ENCODE measurements at regions not wholly inside any gene's neighbourhood (a gene's known extent, or its start where the extent isn't known, plus 50 kb on each side); places are given as distances from the start of the nearest gene placed in this dataset.
A peak's percentile ranks its signal among the peaks of the same experiment; 100 is the strongest.

DNA sequence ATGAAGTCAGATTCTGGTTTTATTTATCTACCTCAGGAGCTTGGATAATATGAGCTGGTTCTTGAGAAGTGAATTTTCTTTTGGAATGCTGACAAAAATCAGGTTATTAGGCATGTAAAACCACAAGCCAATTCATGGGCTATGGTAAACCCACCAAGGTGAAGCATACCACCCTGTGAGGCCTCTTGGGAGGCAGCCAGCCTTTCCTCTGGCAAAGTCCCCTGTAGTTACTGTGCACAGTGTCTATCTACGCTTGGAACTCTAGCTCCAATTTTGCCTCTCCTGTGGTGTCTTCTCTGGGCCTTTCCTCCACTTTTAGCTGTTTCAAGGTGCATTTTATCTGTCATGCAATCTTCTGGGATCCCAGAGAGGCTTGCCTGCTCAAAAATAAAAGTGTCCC lies 242.7 kb upstream of the ZSWIM2 start:
- Histone ChIP-seq H3K27ac (peak overlapping the region in 1 of 4 donors; percentile 67), H3K4me3 (no peak overlapping the region), H3K36me3 (no peaks in the 10 kb centered on the region), H3K9me3 (no peaks in the 10 kb centered on the region), H3K27me3 (no peaks in the 10 kb centered on the region), H3K4me1 (no peaks in the 10 kb centered on the region)
- WGBS, 2 donors: 96 to 100% methylated on average over 1 of the region's 1 CpG
- no peak for TF ChIP-seq POLR2AphosphoS5 (IDR thresholded peaks at IDR 0.05)
- TF ChIP-seq POLR2A (IDR thresholded peaks at IDR 0.05): no peak
- no peak for DNase-seq
- no peak for ATAC-seq (ENCODE audit: low FRiP score in 2 of 2)

GRCh38 chr2:187084524-187084923 lies 235.6 kb upstream of the ZSWIM2 start:
- H3K4me3 ChIP-seq: no peak overlapping the region
- DNase-seq (no peak), ATAC-seq (ENCODE audit: low FRiP score in 2 of 2) (no peak)
- TF ChIP-seq POLR2AphosphoS5 (IDR thresholded peaks at IDR 0.05) (no peak), EP300 (IDR thresholded peaks at IDR 0.05) (no peak), POLR2A (IDR thresholded peaks at IDR 0.05) (no peak)
- TF ChIP-seq, protein P1, sequence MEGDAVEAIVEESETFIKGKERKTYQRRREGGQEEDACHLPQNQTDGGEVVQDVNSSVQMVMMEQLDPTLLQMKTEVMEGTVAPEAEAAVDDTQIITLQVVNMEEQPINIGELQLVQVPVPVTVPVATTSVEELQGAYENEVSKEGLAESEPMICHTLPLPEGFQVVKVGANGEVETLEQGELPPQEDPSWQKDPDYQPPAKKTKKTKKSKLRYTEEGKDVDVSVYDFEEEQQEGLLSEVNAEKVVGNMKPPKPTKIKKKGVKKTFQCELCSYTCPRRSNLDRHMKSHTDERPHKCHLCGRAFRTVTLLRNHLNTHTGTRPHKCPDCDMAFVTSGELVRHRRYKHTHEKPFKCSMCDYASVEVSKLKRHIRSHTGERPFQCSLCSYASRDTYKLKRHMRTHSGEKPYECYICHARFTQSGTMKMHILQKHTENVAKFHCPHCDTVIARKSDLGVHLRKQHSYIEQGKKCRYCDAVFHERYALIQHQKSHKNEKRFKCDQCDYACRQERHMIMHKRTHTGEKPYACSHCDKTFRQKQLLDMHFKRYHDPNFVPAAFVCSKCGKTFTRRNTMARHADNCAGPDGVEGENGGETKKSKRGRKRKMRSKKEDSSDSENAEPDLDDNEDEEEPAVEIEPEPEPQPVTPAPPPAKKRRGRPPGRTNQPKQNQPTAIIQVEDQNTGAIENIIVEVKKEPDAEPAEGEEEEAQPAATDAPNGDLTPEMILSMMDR (IDR thresholded peaks at IDR 0.05): no peak
- no peaks in the 10 kb centered on the region for H3K4me1 ChIP-seq
- no peak overlapping the region for H3K27ac ChIP-seq
- H3K36me3 ChIP-seq: no peaks in the 10 kb centered on the region
- no peaks in the 10 kb centered on the region for H3K9me3 ChIP-seq
- no peaks in the 10 kb centered on the region for H3K27me3 ChIP-seq

GRCh38 chr2:187081461-187081860 lies 232.5 kb upstream of the ZSWIM2 start:
- no peaks in the 10 kb centered on the region for H3K9me3 ChIP-seq
- no peak overlapping the region for H3K4me3 ChIP-seq
- peak overlapping the region in 1 of 4 donors; percentile 54 for H3K27ac ChIP-seq
- no peaks in the 10 kb centered on the region for H3K27me3 ChIP-seq
- no peaks in the 10 kb centered on the region for H3K4me1 ChIP-seq
- no peaks in the 10 kb centered on the region for H3K36me3 ChIP-seq
- TF ChIP-seq POLR2AphosphoS5 (IDR thresholded peaks at IDR 0.05) (no peak), POLR2A (IDR thresholded peaks at IDR 0.05) (no peak), EP300 (IDR thresholded peaks at IDR 0.05) (no peak)
- TF ChIP-seq, protein P1 (IDR thresholded peaks at IDR 0.05): no peak
- DNase-seq (no peak), ATAC-seq (ENCODE audit: low FRiP score in 2 of 2) (no peak)
- WGBS, 2 donors: 74 to 85% methylated on average over 1 of the region's 1 CpG

DNA sequence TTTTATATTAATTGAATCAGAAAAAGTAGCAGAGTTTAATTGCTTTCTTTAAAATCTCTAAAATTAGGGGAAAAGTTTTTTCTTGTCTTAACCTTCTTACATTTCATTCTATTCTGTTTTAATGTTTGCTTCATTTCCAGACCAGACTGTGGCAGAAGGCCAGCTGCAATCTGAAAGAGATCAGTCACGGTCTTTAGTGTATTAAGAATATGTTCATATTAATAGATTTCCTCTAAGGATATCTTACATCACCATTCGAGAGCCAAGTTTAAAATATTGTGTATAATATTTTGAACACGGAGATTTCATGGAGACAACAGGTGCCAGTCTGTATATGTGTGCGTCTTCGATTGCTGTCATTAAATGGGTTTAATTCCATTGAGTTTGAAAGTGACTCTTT lies 230.9 kb upstream of the ZSWIM2 start:
- H3K9me3 ChIP-seq: no peaks in the 10 kb centered on the region
- DNase-seq (no peak), ATAC-seq (ENCODE audit: low FRiP score in 2 of 2) (no peak)
- no peak overlapping the region for H3K4me3 ChIP-seq
- 50 to 60% methylated on average over 5 of the region's 5 CpGs for WGBS, 2 donors
- H3K27ac ChIP-seq: peak overlapping the region in 1 of 4 donors; percentile 48
- TF ChIP-seq, protein P1 (IDR thresholded peaks at IDR 0.05): no peak
- TF ChIP-seq POLR2A (IDR thresholded peaks at IDR 0.05) (no peak), POLR2AphosphoS5 (IDR thresholded peaks at IDR 0.05) (no peak), EP300 (IDR thresholded peaks at IDR 0.05) (no peak)
- H3K27me3 ChIP-seq: no peaks in the 10 kb centered on the region
- no peaks in the 10 kb centered on the region for H3K4me1 ChIP-seq
- H3K36me3 ChIP-seq: no peaks in the 10 kb centered on the region

- TF ChIP-seq, protein P1 (IDR thresholded peaks at IDR 0.05): no peak
- TF ChIP-seq EP300 (IDR thresholded peaks at IDR 0.05) (no peak), POLR2A (IDR thresholded peaks at IDR 0.05) (no peak), POLR2AphosphoS5 (IDR thresholded peaks at IDR 0.05) (no peak)
- Histone ChIP-seq H3K9me3 (no peaks in the 10 kb centered on the region), H3K4me1 (no peaks in the 10 kb centered on the region), H3K4me3 (no peak overlapping the region), H3K27ac (no peak overlapping the region), H3K36me3 (no peaks in the 10 kb centered on the region), H3K27me3 (no peaks in the 10 kb centered on the region)
- 83 to 96% methylated on average over 1 of the region's 1 CpG for WGBS, 2 donors
- ATAC-seq (ENCODE audit: low FRiP score in 2 of 2): peak in 1 of 2 donors; percentile 49
- no peak for DNase-seq
Measured at GRCh38 chr2:187078297-187078696, 229.3 kb upstream of the ZSWIM2 start.

Data from upper lobe of left lung (tissue), 6 donors.